Fibroblast of pulmonary artery (primary cell): ENCODE measurements at regions not wholly inside any gene's neighbourhood (a gene's known extent, or its start where the extent isn't known, plus 50 kb on each side); places are given as distances from the start of the nearest gene placed in this dataset.

Experiments used
- DNase-seq: peaks from one replicate; pipeline ENCODE4 v3.0.0-alpha.2; 2010; ENCODE audit warnings: low read depth
- H3K4me3 ChIP-seq: replicated peaks from 2 replicates; pipeline ENCODE4 v1.5.1; 2011; ENCODE audit warnings: low read depth, mild to moderate bottlenecking, control low read depth, low read length, moderate library complexity
- TF ChIP-seq, protein P1 (sequence below): IDR thresholded peaks from 2 replicates; pipeline ENCODE4 v1.5.1; 2011; ENCODE audit warnings: mild to moderate bottlenecking, control low read depth, low read length, inconsistent platforms; ENCODE audit errors: missing control alignments

- no peak overlapping the region for H3K4me3 ChIP-seq
- TF ChIP-seq, protein P1, sequence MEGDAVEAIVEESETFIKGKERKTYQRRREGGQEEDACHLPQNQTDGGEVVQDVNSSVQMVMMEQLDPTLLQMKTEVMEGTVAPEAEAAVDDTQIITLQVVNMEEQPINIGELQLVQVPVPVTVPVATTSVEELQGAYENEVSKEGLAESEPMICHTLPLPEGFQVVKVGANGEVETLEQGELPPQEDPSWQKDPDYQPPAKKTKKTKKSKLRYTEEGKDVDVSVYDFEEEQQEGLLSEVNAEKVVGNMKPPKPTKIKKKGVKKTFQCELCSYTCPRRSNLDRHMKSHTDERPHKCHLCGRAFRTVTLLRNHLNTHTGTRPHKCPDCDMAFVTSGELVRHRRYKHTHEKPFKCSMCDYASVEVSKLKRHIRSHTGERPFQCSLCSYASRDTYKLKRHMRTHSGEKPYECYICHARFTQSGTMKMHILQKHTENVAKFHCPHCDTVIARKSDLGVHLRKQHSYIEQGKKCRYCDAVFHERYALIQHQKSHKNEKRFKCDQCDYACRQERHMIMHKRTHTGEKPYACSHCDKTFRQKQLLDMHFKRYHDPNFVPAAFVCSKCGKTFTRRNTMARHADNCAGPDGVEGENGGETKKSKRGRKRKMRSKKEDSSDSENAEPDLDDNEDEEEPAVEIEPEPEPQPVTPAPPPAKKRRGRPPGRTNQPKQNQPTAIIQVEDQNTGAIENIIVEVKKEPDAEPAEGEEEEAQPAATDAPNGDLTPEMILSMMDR = no peak
- DNase-seq = peak; percentile 20
Observed at GRCh38 chr18:67216846-67217245, 299.7 kb downstream of the DSEL start.

- TF ChIP-seq, protein P1 = no peak
- DNase-seq = no peak
- H3K4me3 ChIP-seq = no peak overlapping the region
Observed at GRCh38 chr18:67215686-67216085, 300.8 kb downstream of the DSEL start.

- H3K4me3 ChIP-seq = no peak overlapping the region
- TF ChIP-seq, protein P1 = no peak
- no peak for DNase-seq
Observed at GRCh38 chr18:67211646-67212045, 304.9 kb downstream of the DSEL start.

GRCh38 chr18:67200665-67201064, 315.9 kb downstream of the DSEL start:
- DNase-seq = no peak
- TF ChIP-seq, protein P1 = no peak
- H3K4me3 ChIP-seq = no peak overlapping the region

- peak; percentile 83 for DNase-seq
- TF ChIP-seq, protein P1 = peak; percentile 68
- no peak overlapping the region for H3K4me3 ChIP-seq
Observed at GRCh38 chr18:67199993-67200617, 316.4 kb downstream of the DSEL start.

GRCh38 chr18:67194886-67195285, 321.6 kb downstream of the DSEL start:
- H3K4me3 ChIP-seq = no peak overlapping the region
- TF ChIP-seq, protein P1 = no peak
- DNase-seq = no peak

DNA sequence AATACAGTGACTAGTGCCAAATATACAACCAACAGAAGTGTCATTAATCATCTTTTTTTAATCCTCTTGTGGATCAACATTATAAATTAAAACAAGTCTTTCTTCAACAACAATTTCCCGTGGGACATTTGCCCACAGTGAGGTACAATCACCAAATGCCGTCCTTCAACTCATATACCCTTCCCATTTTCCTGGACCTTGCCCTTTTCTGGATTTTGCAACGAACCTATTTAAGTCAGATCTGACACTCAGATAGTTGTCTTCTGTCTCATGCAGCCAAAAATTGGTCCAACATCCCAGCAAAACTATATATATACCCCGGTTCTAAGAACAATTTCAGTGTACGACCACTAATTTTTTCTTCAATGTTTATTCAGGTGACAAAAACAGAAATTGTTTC, 324.0 kb downstream of the DSEL start:
- TF ChIP-seq, protein P1 = no peak
- no peak overlapping the region for H3K4me3 ChIP-seq
- no peak for DNase-seq
